ENCODE measurements at regions not wholly inside any gene's neighbourhood (a gene's known extent, or its start where the extent isn't known, plus 50 kb on each side); places are given as distances from the start of the nearest gene placed in this dataset.

GRCh38 chr18:7288544-7288943 lies 57.7 kb downstream of the LRRC30 start:
- no peak for TF ChIP-seq CTCF (IDR thresholded peaks at IDR 0.05)
- no peak overlapping the region for H3K27ac ChIP-seq
- H3K4me3 ChIP-seq: no peak overlapping the region
- DNase-seq (ENCODE audit: low spot score): no peak

GRCh38 chr18:7290077-7290476 lies 59.2 kb downstream of the LRRC30 start:
- DNase-seq (ENCODE audit: low spot score): no peak
- TF ChIP-seq CTCF (IDR thresholded peaks at IDR 0.05): no peak
- no peak overlapping the region for H3K4me3 ChIP-seq
- no peak overlapping the region for H3K27ac ChIP-seq

GRCh38 chr18:7291046-7291445 lies 60.2 kb downstream of the LRRC30 start:
- DNase-seq (ENCODE audit: low spot score): no peak
- no peak for TF ChIP-seq CTCF (IDR thresholded peaks at IDR 0.05)
- no peak overlapping the region for H3K27ac ChIP-seq
- H3K4me3 ChIP-seq: no peak overlapping the region

GRCh38 chr18:7298149-7298548 lies 67.3 kb downstream of the LRRC30 start:
- no peak overlapping the region for H3K27ac ChIP-seq
- no peak overlapping the region for H3K4me3 ChIP-seq
- TF ChIP-seq CTCF (IDR thresholded peaks at IDR 0.05): no peak
- no peak for DNase-seq (ENCODE audit: low spot score)

- no peak for TF ChIP-seq CTCF (IDR thresholded peaks at IDR 0.05)
- Histone ChIP-seq H3K4me3 (no peak overlapping the region), H3K27ac (no peak overlapping the region)
- no peak for DNase-seq (ENCODE audit: low spot score)
Measured at GRCh38 chr18:7301094-7301493, 70.2 kb downstream of the LRRC30 start.

GRCh38 chr18:7303316-7304060 lies 72.6 kb downstream of the LRRC30 start:
- H3K4me3 ChIP-seq: no peak overlapping the region
- no peak for DNase-seq (ENCODE audit: low spot score)
- no peak overlapping the region for H3K27ac ChIP-seq
- TF ChIP-seq CTCF (IDR thresholded peaks at IDR 0.05): no peak

- Histone ChIP-seq H3K4me3 (no peak overlapping the region), H3K27ac (no peak overlapping the region)
- DNase-seq (ENCODE audit: low spot score): no peak
- TF ChIP-seq CTCF (IDR thresholded peaks at IDR 0.05): no peak
Measured at GRCh38 chr18:7304061-7304370, 73.1 kb downstream of the LRRC30 start.

Measured in coronary artery (tissue), 2 donors.